WTC11 (cell line): ENCODE measurements at regions not wholly inside any gene's neighbourhood (a gene's known extent, or its start where the extent isn't known, plus 50 kb on each side); places are given as distances from the start of the nearest gene placed in this dataset.

ENCODE experiments used
- ATAC-seq: fragments of 200-7000 bp; cut with Tn5 transposase; 2 replicates; pipeline ENCODE4 v1.10.0; 2021; ENCODE audit warnings: mild to moderate bottlenecking, moderate library complexity
- CTCF ChIA-PET: fragments of 300-600 bp; sonication (Branson Sonifier 250); formaldehyde crosslinking; loops from one replicate; lab custom pipeline; 2021; ENCODE audit warnings: antibody characterized with exemption; lab: Charles Lee
- POLR2A ChIA-PET: fragments of 350-600 bp; sonication (Branson Sonifier 250); formaldehyde crosslinking; loops from one replicate; lab custom pipeline; 2021; ENCODE audit warnings: antibody characterized with exemption; lab: Charles Lee
- DNase-seq: peaks from one replicate; pipeline ENCODE4 v3.0.0; 2021; ENCODE audit warnings: low spot score
- H3K27ac Mint-ChIP-seq: 2 replicates; pipeline ENCODE4 v1.8.0; 2021; ENCODE audit warnings: mixed read lengths
- H3K27me3 Mint-ChIP-seq: 2 replicates; pipeline ENCODE4 v1.8.0; 2021; ENCODE audit warnings: low read depth, mild to moderate bottlenecking, moderate library complexity, mixed read lengths
- H3K36me3 Mint-ChIP-seq: 2 replicates; pipeline ENCODE4 v1.8.0; 2021; ENCODE audit warnings: mixed read lengths
- H3K4me1 Mint-ChIP-seq: 2 replicates; pipeline ENCODE4 v1.8.0; 2022; ENCODE audit warnings: mixed read lengths
- H3K4me3 Mint-ChIP-seq: 2 replicates; pipeline ENCODE4 v1.8.0; 2021; ENCODE audit warnings: mild to moderate bottlenecking, moderate library complexity, mixed read lengths
- H3K9me3 Mint-ChIP-seq: 2 replicates; pipeline ENCODE4 v1.8.0; 2021; ENCODE audit warnings: mixed read lengths
- CREB1 ChIP-seq: sonication (generic); formaldehyde crosslinking; IDR thresholded peaks from 2 replicates; pipeline ENCODE4 v1.8.0; 2023; ENCODE audit warnings: mild to moderate bottlenecking, missing genetic modification reagents
- ELF4 ChIP-seq: sonication (generic); formaldehyde crosslinking; IDR thresholded peaks from 2 replicates; pipeline ENCODE4 v1.8.1; 2022; ENCODE audit warnings: low read depth, mild to moderate bottlenecking, moderate library complexity, missing genetic modification reagents
- ETV6 ChIP-seq: sonication (generic); formaldehyde crosslinking; IDR thresholded peaks from 2 replicates; pipeline ENCODE4 v1.8.1; 2022; ENCODE audit warnings: mild to moderate bottlenecking, missing genetic modification reagents
- FOXJ3 ChIP-seq: sonication (generic); formaldehyde crosslinking; IDR thresholded peaks from 2 replicates; pipeline ENCODE4 v1.9.0; 2021; ENCODE audit warnings: missing genetic modification reagents, mild to moderate bottlenecking, borderline replicate concordance
- IRF2 ChIP-seq: sonication (generic); formaldehyde crosslinking; IDR thresholded peaks from 2 replicates; pipeline ENCODE4 v1.8.0; 2022; ENCODE audit warnings: low read depth, missing genetic modification reagents, borderline replicate concordance
- JAZF1 ChIP-seq: fragments of 250-450 bp; sonication (Bioruptor Pico); IDR thresholded peaks from 2 replicates; pipeline ENCODE4 v1.9.0; 2021; ENCODE audit warnings: moderate library complexity, mild to moderate bottlenecking, inconsistent platforms
- JUN ChIP-seq: sonication (generic); formaldehyde crosslinking; IDR thresholded peaks from 2 replicates; pipeline ENCODE4 v1.8.0; 2023; ENCODE audit warnings: mild to moderate bottlenecking, missing genetic modification reagents
- NFATC4 ChIP-seq: fragments of 250-450 bp; sonication (Bioruptor Pico); IDR thresholded peaks from 2 replicates; pipeline ENCODE4 v1.9.0; 2021; ENCODE audit warnings: mild to moderate bottlenecking
- SMAD3 ChIP-seq: sonication (generic); formaldehyde crosslinking; IDR thresholded peaks from 2 replicates; pipeline ENCODE4 v1.8.0; 2022; ENCODE audit warnings: missing genetic modification reagents, mild to moderate bottlenecking, borderline replicate concordance
- TEAD1 ChIP-seq: sonication (generic); formaldehyde crosslinking; IDR thresholded peaks from 2 replicates; pipeline ENCODE4 v1.8.0; 2022; ENCODE audit warnings: mild to moderate bottlenecking, missing genetic modification reagents
- TF ChIP-seq, protein P1 (sequence below): fragments of 250-450 bp; sonication (Bioruptor Pico); IDR thresholded peaks from 2 replicates; pipeline ENCODE4 v1.9.0; 2021; ENCODE audit warnings: mild to moderate bottlenecking
- TF ChIP-seq, protein P2 (sequence below): sonication (generic); formaldehyde crosslinking; IDR thresholded peaks from 2 replicates; pipeline ENCODE4 v1.8.1; 2023; ENCODE audit warnings: mild to moderate bottlenecking, moderate library complexity, missing genetic modification reagents
- TF ChIP-seq, protein P3 (sequence below): sonication (generic); formaldehyde crosslinking; conservative IDR thresholded peaks from 2 replicates; pipeline ENCODE4 v1.8.1; 2022; ENCODE audit warnings: mild to moderate bottlenecking, missing genetic modification reagents
- TF ChIP-seq, protein P4 (sequence below): sonication (generic); formaldehyde crosslinking; IDR thresholded peaks from 2 replicates; pipeline ENCODE4 v1.8.1; 2023; ENCODE audit warnings: mild to moderate bottlenecking, missing genetic modification reagents
- TF ChIP-seq, protein P5 (sequence below): fragments of 250-450 bp; sonication (Bioruptor Pico); IDR thresholded peaks from 2 replicates; pipeline ENCODE4 v1.9.0; 2021; ENCODE audit warnings: moderate library complexity, mild to moderate bottlenecking, inconsistent platforms, borderline replicate concordance
- TF ChIP-seq, protein P6 (sequence below): fragments of 250-450 bp; sonication (Bioruptor Pico); IDR thresholded peaks from 2 replicates; pipeline ENCODE4 v1.8.0; 2021; ENCODE audit warnings: mild to moderate bottlenecking
- TF ChIP-seq, protein P7 (sequence below): sonication (generic); formaldehyde crosslinking; IDR thresholded peaks from 2 replicates; pipeline ENCODE4 v1.8.1; 2023; ENCODE audit warnings: mild to moderate bottlenecking, missing genetic modification reagents
- TF ChIP-seq, protein P8 (sequence below): sonication (generic); formaldehyde crosslinking; IDR thresholded peaks from 2 replicates; pipeline ENCODE4 v1.8.1; 2022; ENCODE audit warnings: mild to moderate bottlenecking, moderate library complexity, missing genetic modification reagents
- TF ChIP-seq, protein P9 (sequence below): sonication (generic); formaldehyde crosslinking; IDR thresholded peaks from 2 replicates; pipeline ENCODE4 v1.8.0; 2023; ENCODE audit warnings: missing genetic modification reagents, mild to moderate bottlenecking, borderline replicate concordance
- TF ChIP-seq, protein P10 (sequence below): sonication (generic); formaldehyde crosslinking; IDR thresholded peaks from 2 replicates; pipeline ENCODE4 v1.8.1; 2022; ENCODE audit warnings: low read depth, missing genetic modification reagents, borderline replicate concordance

DNA sequence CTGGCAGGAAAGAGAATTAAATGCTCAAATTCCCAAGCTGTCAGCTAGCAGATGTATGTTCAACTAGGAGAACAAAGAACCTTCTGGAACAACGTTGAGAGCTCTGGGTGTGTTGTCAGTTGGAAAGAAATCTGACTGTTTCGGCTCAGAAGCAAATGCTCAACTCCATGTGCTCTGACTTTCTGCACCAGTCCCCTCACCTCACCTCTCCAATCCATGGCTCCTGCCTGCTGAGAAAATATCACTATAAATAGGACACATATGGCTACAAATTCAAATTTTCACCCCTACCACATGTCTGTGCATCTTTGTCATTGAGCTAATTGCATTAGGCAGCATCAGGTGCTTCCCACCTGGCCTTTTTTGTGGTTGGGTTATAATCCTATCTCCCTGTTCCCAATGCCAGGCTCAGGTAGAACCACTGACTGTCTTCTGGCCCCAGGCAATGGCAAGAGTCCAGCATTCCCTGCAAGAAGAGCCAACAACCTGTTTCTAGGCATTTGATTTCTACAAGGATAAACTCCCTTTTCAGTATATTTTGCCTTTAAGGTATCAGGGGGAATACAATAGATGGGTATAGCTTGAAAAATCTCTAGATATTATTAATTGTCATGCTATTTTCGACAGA is 142.6 kb upstream of the LSM8 start:
- H3K4me1 Mint-ChIP-seq: no peaks in the 10 kb centered on the region
- no peaks in the 10 kb centered on the region for H3K27me3 Mint-ChIP-seq
- no peak overlapping the region for H3K27ac Mint-ChIP-seq
- no peaks in the 10 kb centered on the region for H3K36me3 Mint-ChIP-seq
- TF ChIP-seq ETV6: no peak
- TF ChIP-seq, protein P1, sequence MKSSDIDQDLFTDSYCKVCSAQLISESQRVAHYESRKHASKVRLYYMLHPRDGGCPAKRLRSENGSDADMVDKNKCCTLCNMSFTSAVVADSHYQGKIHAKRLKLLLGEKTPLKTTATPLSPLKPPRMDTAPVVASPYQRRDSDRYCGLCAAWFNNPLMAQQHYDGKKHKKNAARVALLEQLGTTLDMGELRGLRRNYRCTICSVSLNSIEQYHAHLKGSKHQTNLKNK: no peak
- TF ChIP-seq, protein P2, sequence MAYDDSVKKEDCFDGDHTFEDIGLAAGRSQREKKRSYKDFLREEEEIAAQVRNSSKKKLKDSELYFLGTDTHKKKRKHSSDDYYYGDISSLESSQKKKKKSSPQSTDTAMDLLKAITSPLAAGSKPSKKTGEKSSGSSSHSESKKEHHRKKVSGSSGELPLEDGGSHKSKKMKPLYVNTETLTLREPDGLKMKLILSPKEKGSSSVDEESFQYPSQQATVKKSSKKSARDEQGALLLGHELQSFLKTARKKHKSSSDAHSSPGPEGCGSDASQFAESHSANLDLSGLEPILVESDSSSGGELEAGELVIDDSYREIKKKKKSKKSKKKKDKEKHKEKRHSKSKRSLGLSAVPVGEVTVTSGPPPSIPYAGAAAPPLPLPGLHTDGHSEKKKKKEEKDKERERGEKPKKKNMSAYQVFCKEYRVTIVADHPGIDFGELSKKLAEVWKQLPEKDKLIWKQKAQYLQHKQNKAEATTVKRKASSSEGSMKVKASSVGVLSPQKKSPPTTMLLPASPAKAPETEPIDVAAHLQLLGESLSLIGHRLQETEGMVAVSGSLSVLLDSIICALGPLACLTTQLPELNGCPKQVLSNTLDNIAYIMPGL (CRISPR knock-in tag): no peak
- H3K9me3 Mint-ChIP-seq: no peaks in the 10 kb centered on the region
- H3K4me3 Mint-ChIP-seq: no peak overlapping the region
- ChIA-PET POLR2A (no interaction called here), CTCF (no interaction called here)
- no peak for DNase-seq
- no peak for ATAC-seq

DNA sequence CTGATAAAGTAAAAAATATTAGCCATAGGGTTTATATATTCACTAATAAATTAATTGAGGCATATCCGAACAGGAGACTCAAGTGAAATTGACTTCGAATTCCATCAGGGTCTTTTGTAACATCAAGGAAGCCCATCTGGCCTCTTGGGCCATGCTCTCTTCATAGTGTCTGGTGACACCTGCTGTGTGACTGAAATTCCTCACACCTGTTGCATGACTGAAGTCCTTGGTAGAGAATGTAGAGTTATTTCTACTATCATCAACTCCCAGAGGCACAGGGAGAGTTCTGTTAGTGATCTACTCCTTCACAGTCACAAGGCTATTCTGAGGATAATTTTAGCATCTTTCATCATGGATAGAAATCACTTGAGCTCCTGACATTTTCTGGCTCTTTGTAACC is 138.3 kb upstream of the LSM8 start:
- Mint-ChIP-seq H3K36me3 (no peaks in the 10 kb centered on the region), H3K4me3 (no peak overlapping the region), H3K4me1 (no peaks in the 10 kb centered on the region), H3K27me3 (no peaks in the 10 kb centered on the region), H3K27ac (no peak overlapping the region), H3K9me3 (no peaks in the 10 kb centered on the region)
- ChIA-PET POLR2A (no interaction called here), CTCF (no interaction called here)
- DNase-seq (no peak), ATAC-seq (peak; percentile 77)
- TF ChIP-seq, protein P3, sequence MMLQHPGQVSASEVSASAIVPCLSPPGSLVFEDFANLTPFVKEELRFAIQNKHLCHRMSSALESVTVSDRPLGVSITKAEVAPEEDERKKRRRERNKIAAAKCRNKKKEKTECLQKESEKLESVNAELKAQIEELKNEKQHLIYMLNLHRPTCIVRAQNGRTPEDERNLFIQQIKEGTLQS (CRISPR knock-in tag): no peak
- TF ChIP-seq, protein P4, sequence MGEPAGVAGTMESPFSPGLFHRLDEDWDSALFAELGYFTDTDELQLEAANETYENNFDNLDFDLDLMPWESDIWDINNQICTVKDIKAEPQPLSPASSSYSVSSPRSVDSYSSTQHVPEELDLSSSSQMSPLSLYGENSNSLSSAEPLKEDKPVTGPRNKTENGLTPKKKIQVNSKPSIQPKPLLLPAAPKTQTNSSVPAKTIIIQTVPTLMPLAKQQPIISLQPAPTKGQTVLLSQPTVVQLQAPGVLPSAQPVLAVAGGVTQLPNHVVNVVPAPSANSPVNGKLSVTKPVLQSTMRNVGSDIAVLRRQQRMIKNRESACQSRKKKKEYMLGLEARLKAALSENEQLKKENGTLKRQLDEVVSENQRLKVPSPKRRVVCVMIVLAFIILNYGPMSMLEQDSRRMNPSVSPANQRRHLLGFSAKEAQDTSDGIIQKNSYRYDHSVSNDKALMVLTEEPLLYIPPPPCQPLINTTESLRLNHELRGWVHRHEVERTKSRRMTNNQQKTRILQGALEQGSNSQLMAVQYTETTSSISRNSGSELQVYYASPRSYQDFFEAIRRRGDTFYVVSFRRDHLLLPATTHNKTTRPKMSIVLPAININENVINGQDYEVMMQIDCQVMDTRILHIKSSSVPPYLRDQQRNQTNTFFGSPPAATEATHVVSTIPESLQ (CRISPR knock-in tag): no peak
- TF ChIP-seq, protein P5, sequence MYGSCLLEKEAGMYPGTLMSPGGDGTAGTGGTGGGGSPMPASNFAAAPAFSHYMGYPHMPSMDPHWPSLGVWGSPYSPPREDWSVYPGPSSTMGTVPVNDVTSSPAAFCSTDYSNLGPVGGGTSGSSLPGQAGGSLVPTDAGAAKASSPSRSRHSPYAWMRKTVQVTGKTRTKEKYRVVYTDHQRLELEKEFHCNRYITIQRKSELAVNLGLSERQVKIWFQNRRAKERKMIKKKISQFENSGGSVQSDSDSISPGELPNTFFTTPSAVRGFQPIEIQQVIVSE (CRISPR knock-in tag): no peak
- TF ChIP-seq IRF2 (CRISPR knock-in tag) (no peak), NFATC4 (CRISPR knock-in tag) (no peak), SMAD3 (no peak), CREB1 (CRISPR knock-in tag) (no peak), TEAD1 (CRISPR knock-in tag) (no peak), JUN (no peak), JAZF1 (no peak), FOXJ3 (no peak), ELF4 (no peak)
- TF ChIP-seq, protein P6, sequence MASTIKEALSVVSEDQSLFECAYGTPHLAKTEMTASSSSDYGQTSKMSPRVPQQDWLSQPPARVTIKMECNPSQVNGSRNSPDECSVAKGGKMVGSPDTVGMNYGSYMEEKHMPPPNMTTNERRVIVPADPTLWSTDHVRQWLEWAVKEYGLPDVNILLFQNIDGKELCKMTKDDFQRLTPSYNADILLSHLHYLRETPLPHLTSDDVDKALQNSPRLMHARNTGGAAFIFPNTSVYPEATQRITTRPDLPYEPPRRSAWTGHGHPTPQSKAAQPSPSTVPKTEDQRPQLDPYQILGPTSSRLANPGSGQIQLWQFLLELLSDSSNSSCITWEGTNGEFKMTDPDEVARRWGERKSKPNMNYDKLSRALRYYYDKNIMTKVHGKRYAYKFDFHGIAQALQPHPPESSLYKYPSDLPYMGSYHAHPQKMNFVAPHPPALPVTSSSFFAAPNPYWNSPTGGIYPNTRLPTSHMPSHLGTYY (CRISPR knock-in tag): no peak
- TF ChIP-seq, protein P7, sequence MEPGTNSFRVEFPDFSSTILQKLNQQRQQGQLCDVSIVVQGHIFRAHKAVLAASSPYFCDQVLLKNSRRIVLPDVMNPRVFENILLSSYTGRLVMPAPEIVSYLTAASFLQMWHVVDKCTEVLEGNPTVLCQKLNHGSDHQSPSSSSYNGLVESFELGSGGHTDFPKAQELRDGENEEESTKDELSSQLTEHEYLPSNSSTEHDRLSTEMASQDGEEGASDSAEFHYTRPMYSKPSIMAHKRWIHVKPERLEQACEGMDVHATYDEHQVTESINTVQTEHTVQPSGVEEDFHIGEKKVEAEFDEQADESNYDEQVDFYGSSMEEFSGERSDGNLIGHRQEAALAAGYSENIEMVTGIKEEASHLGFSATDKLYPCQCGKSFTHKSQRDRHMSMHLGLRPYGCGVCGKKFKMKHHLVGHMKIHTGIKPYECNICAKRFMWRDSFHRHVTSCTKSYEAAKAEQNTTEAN (CRISPR knock-in tag): no peak
- TF ChIP-seq, protein P8, sequence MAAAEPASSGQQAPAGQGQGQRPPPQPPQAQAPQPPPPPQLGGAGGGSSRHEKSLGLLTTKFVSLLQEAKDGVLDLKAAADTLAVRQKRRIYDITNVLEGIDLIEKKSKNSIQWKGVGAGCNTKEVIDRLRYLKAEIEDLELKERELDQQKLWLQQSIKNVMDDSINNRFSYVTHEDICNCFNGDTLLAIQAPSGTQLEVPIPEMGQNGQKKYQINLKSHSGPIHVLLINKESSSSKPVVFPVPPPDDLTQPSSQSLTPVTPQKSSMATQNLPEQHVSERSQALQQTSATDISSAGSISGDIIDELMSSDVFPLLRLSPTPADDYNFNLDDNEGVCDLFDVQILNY: no peak
- TF ChIP-seq, protein P9, sequence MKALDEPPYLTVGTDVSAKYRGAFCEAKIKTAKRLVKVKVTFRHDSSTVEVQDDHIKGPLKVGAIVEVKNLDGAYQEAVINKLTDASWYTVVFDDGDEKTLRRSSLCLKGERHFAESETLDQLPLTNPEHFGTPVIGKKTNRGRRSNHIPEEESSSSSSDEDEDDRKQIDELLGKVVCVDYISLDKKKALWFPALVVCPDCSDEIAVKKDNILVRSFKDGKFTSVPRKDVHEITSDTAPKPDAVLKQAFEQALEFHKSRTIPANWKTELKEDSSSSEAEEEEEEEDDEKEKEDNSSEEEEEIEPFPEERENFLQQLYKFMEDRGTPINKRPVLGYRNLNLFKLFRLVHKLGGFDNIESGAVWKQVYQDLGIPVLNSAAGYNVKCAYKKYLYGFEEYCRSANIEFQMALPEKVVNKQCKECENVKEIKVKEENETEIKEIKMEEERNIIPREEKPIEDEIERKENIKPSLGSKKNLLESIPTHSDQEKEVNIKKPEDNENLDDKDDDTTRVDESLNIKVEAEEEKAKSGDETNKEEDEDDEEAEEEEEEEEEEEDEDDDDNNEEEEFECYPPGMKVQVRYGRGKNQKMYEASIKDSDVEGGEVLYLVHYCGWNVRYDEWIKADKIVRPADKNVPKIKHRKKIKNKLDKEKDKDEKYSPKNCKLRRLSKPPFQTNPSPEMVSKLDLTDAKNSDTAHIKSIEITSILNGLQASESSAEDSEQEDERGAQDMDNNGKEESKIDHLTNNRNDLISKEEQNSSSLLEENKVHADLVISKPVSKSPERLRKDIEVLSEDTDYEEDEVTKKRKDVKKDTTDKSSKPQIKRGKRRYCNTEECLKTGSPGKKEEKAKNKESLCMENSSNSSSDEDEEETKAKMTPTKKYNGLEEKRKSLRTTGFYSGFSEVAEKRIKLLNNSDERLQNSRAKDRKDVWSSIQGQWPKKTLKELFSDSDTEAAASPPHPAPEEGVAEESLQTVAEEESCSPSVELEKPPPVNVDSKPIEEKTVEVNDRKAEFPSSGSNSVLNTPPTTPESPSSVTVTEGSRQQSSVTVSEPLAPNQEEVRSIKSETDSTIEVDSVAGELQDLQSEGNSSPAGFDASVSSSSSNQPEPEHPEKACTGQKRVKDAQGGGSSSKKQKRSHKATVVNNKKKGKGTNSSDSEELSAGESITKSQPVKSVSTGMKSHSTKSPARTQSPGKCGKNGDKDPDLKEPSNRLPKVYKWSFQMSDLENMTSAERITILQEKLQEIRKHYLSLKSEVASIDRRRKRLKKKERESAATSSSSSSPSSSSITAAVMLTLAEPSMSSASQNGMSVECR: no peak
- TF ChIP-seq, protein P10, sequence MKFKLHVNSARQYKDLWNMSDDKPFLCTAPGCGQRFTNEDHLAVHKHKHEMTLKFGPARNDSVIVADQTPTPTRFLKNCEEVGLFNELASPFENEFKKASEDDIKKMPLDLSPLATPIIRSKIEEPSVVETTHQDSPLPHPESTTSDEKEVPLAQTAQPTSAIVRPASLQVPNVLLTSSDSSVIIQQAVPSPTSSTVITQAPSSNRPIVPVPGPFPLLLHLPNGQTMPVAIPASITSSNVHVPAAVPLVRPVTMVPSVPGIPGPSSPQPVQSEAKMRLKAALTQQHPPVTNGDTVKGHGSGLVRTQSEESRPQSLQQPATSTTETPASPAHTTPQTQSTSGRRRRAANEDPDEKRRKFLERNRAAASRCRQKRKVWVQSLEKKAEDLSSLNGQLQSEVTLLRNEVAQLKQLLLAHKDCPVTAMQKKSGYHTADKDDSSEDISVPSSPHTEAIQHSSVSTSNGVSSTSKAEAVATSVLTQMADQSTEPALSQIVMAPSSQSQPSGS (CRISPR knock-in tag): no peak
